Lower lobe of right lung (tissue), 2 donors: ENCODE measurements at regions not wholly inside any gene's neighbourhood (a gene's known extent, or its start where the extent isn't known, plus 50 kb on each side); places are given as distances from the start of the nearest gene placed in this dataset.
A peak's percentile ranks its signal among the peaks of the same experiment; 100 is the strongest.
"Not testable (repeated sequence)": the region's sequence is repeated elsewhere in the genome, so short reads cannot be mapped to it uniquely, and the experiment has no call there.

ENCODE experiments used
- ATAC-seq, 2 donors: fragments of 200-7000 bp; cut with Tn5 transposase; one replicate each; pipeline ENCODE4 v1.9.1; 2020 to 2022; ENCODE audit warnings: mild to moderate bottlenecking in 2 of 2, moderate library complexity in 2 of 2
- DNase-seq: peaks from one replicate; pipeline ENCODE4 v3.0.0-alpha.2; 2020
- H3K27ac ChIP-seq: fragments of 200-600 bp; one replicate; pipeline ENCODE4 v1.8.0; 2022
- H3K27me3 ChIP-seq: fragments of 200-600 bp; one replicate; pipeline ENCODE4 v1.8.0; 2022; ENCODE audit warnings: low read depth
- H3K36me3 ChIP-seq: fragments of 200-600 bp; one replicate; pipeline ENCODE4 v1.8.0; 2022; ENCODE audit warnings: mild to moderate bottlenecking
- H3K4me1 ChIP-seq: fragments of 200-600 bp; one replicate; pipeline ENCODE4 v1.8.0; 2022
- H3K4me3 ChIP-seq: fragments of 200-600 bp; one replicate; pipeline ENCODE4 v1.8.0; 2022; ENCODE audit warnings: mild to moderate bottlenecking
- H3K9me3 ChIP-seq: fragments of 200-600 bp; one replicate; pipeline ENCODE4 v1.8.0; 2022
- CTCF ChIP-seq: fragments of 200-600 bp; IDR thresholded peaks from one replicate; pipeline ENCODE4 v1.8.0; 2022; ENCODE audit warnings: antibody characterized with exemption, mild to moderate bottlenecking
- intact Hi-C: fragments of 100-400 bp; cut with DNase I; formaldehyde crosslinking; loops from one replicate; pipeline ENCODE4 v1.11.0; 2022
- donor health status: DM: no; HTN: yes; CAD: no; lungs with severe emphysema.

GRCh38 chr12:62044450-62045135 is 215.6 kb upstream of the USP15 start:
- Histone ChIP-seq H3K4me3 (no peak overlapping the region), H3K27me3 (no peaks in the 10 kb centered on the region), H3K36me3 (no peaks in the 10 kb centered on the region), H3K9me3 (no peaks in the 10 kb centered on the region), H3K4me1 (no peaks in the 10 kb centered on the region), H3K27ac (no peak overlapping the region)
- DNase-seq (no peak), ATAC-seq (no peak)
- intact Hi-C loops = no loop called here
- TF ChIP-seq CTCF = no peak

- H3K27ac ChIP-seq = no peak overlapping the region
- no peaks in the 10 kb centered on the region for H3K27me3 ChIP-seq
- no peaks in the 10 kb centered on the region for H3K9me3 ChIP-seq
- H3K36me3 ChIP-seq = no peaks in the 10 kb centered on the region
- H3K4me1 ChIP-seq = no peaks in the 10 kb centered on the region
- DNase-seq (no peak), ATAC-seq (no peak)
- TF ChIP-seq CTCF = no peak
- H3K4me3 ChIP-seq = no peak overlapping the region
- intact Hi-C loops = no loop called here
These were observed 215.0 kb upstream of the USP15 start for GRCh38 chr12:62045211-62045610.

GRCh38 chr12:62050785-62051184 is 209.4 kb upstream of the USP15 start:
- TF ChIP-seq CTCF = no peak
- H3K27ac ChIP-seq = no peak overlapping the region
- H3K27me3 ChIP-seq = no peaks in the 10 kb centered on the region
- H3K4me1 ChIP-seq = no peaks in the 10 kb centered on the region
- ATAC-seq (no peak), DNase-seq (no peak)
- no peak overlapping the region for H3K4me3 ChIP-seq
- intact Hi-C loops = no loop called here
- no peaks in the 10 kb centered on the region for H3K9me3 ChIP-seq
- no peaks in the 10 kb centered on the region for H3K36me3 ChIP-seq

GRCh38 chr12:62069976-62070375 is 190.2 kb upstream of the USP15 start:
- Histone ChIP-seq H3K4me1 (no peaks in the 10 kb centered on the region), H3K36me3 (no peaks in the 10 kb centered on the region), H3K27ac (no peak overlapping the region), H3K4me3 (no peak overlapping the region), H3K27me3 (no peaks in the 10 kb centered on the region), H3K9me3 (no peaks in the 10 kb centered on the region)
- intact Hi-C loops = no loop called here
- no peak for ATAC-seq
- no peak for TF ChIP-seq CTCF
- no peak for DNase-seq

- H3K4me3 ChIP-seq, ATAC-seq, intact Hi-C loops, H3K27me3 ChIP-seq, DNase-seq, H3K4me1 ChIP-seq, H3K9me3 ChIP-seq, H3K27ac ChIP-seq, H3K36me3 ChIP-seq: not testable (repeated sequence)
These were observed 187.0 kb upstream of the USP15 start for GRCh38 chr12:62073236-62073635.

- Histone ChIP-seq H3K27me3 (no peaks in the 10 kb centered on the region), H3K4me1 (no peaks in the 10 kb centered on the region), H3K9me3 (no peaks in the 10 kb centered on the region), H3K36me3 (no peaks in the 10 kb centered on the region), H3K4me3 (no peak overlapping the region), H3K27ac (no peak overlapping the region)
- DNase-seq (no peak), ATAC-seq (peak in 1 of 2 donors; percentile 26)
- no peak for TF ChIP-seq CTCF
- intact Hi-C loops = no loop called here
These were observed 184.3 kb upstream of the USP15 start for GRCh38 chr12:62075870-62076269.
